HL-60 (cell line): ENCODE measurements at regions not wholly inside any gene's neighbourhood (a gene's known extent, or its start where the extent isn't known, plus 50 kb on each side); places are given as distances from the start of the nearest gene placed in this dataset.

ENCODE experiments used
- DNase-seq, 2 experiments: peaks; one replicate each; pipeline ENCODE4 v3.0.0-alpha.2; 2010 to 2020; ENCODE audit warnings: low read depth in 1 of 2, low spot score in 1 of 2
- H3K27ac ChIP-seq: fragments of 250-450 bp; sonication (Bioruptor Pico); replicated peaks from 2 replicates; pipeline ENCODE4 v1.5.1; 2020; ENCODE audit warnings: mild to moderate bottlenecking, moderate library complexity
- H3K27me3 ChIP-seq: fragments of 250-450 bp; sonication (Bioruptor Pico); 2 replicates; pipeline ENCODE4 v1.5.1; 2021; ENCODE audit warnings: mild to moderate bottlenecking, moderate library complexity; ENCODE audit not compliant: insufficient read depth, poor library complexity, severe bottlenecking
- H3K4me3 ChIP-seq: replicated peaks from 2 replicates; pipeline ENCODE4 v1.5.1; 2011; ENCODE audit warnings: mild to moderate bottlenecking, control low read depth, low read length; ENCODE audit not compliant: insufficient read depth
- GABPA ChIP-seq: IDR thresholded peaks from 2 replicates; pipeline ENCODE4 v1.6.1; 2012; ENCODE audit warnings: low read depth
- POLR2AphosphoS5 ChIP-seq: IDR thresholded peaks from 2 replicates; pipeline ENCODE4 v1.6.1; 2012; ENCODE audit warnings: low read depth
- SPI1 ChIP-seq: IDR thresholded peaks from 2 replicates; pipeline ENCODE4 v1.6.1; 2012; ENCODE audit warnings: low read depth, mild to moderate bottlenecking, borderline replicate concordance
- TF ChIP-seq, protein P1 (sequence below): IDR thresholded peaks from one replicate; pipeline ENCODE4 v1.5.1; 2011; ENCODE audit warnings: low read length, control low read depth, inconsistent platforms; ENCODE audit not compliant: insufficient read depth
- TF ChIP-seq, protein P2 (sequence below): IDR thresholded peaks from 2 replicates; pipeline ENCODE4 v1.6.1; 2012; ENCODE audit warnings: low read depth; ENCODE audit not compliant: insufficient replicate concordance

DNA sequence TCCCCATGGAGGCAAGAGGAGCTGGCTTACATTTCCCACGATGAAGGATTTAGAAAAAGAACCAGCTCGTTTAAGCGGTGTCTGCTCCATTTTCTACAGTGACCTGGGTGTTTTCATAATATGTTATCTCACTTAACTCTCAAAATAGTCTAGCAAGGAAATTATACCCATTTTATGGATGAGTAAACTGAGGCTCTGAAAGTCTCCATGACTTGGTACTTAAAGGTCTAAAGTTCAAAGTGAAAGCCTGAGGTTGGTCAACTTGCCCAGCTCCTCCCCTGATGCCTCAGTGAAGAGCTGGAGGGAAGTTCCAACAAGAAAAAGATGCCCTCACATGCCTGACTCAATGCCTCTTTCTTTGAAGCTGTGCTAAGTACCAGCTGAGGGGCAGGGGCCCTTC lies 232.0 kb downstream of the CBLN1 start:
- H3K4me3 ChIP-seq: no peak overlapping the region
- DNase-seq: no peak
- no peak overlapping the region for H3K27ac ChIP-seq
- no peaks in the 10 kb centered on the region for H3K27me3 ChIP-seq
- TF ChIP-seq SPI1: no peak
- TF ChIP-seq, protein P1, sequence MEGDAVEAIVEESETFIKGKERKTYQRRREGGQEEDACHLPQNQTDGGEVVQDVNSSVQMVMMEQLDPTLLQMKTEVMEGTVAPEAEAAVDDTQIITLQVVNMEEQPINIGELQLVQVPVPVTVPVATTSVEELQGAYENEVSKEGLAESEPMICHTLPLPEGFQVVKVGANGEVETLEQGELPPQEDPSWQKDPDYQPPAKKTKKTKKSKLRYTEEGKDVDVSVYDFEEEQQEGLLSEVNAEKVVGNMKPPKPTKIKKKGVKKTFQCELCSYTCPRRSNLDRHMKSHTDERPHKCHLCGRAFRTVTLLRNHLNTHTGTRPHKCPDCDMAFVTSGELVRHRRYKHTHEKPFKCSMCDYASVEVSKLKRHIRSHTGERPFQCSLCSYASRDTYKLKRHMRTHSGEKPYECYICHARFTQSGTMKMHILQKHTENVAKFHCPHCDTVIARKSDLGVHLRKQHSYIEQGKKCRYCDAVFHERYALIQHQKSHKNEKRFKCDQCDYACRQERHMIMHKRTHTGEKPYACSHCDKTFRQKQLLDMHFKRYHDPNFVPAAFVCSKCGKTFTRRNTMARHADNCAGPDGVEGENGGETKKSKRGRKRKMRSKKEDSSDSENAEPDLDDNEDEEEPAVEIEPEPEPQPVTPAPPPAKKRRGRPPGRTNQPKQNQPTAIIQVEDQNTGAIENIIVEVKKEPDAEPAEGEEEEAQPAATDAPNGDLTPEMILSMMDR: no peak
- no peak for TF ChIP-seq GABPA
- no peak for TF ChIP-seq POLR2AphosphoS5
- TF ChIP-seq, protein P2, sequence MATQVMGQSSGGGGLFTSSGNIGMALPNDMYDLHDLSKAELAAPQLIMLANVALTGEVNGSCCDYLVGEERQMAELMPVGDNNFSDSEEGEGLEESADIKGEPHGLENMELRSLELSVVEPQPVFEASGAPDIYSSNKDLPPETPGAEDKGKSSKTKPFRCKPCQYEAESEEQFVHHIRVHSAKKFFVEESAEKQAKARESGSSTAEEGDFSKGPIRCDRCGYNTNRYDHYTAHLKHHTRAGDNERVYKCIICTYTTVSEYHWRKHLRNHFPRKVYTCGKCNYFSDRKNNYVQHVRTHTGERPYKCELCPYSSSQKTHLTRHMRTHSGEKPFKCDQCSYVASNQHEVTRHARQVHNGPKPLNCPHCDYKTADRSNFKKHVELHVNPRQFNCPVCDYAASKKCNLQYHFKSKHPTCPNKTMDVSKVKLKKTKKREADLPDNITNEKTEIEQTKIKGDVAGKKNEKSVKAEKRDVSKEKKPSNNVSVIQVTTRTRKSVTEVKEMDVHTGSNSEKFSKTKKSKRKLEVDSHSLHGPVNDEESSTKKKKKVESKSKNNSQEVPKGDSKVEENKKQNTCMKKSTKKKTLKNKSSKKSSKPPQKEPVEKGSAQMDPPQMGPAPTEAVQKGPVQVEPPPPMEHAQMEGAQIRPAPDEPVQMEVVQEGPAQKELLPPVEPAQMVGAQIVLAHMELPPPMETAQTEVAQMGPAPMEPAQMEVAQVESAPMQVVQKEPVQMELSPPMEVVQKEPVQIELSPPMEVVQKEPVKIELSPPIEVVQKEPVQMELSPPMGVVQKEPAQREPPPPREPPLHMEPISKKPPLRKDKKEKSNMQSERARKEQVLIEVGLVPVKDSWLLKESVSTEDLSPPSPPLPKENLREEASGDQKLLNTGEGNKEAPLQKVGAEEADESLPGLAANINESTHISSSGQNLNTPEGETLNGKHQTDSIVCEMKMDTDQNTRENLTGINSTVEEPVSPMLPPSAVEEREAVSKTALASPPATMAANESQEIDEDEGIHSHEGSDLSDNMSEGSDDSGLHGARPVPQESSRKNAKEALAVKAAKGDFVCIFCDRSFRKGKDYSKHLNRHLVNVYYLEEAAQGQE: no peak

DNA sequence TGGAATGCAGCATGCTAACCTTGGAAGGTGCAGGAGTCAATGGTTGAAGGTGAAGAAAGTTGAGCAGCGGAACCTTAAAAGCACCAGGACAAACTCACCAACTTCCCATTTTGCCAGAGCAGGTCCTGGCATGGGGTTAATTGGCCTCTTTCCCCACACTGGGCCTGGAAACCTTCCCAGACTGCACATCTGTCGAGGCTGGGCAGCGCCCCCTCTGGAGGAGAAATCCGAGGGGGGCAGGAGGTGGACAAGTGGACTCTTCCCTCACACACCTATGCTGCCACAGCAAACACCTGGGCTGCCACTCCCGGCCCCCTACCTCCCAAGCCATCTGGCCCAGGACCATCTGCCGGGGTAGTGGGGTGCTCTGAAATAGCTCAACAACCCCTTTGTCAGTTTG lies 232.4 kb downstream of the CBLN1 start:
- TF ChIP-seq, protein P1: no peak
- TF ChIP-seq POLR2AphosphoS5 (no peak), SPI1 (no peak), GABPA (no peak)
- TF ChIP-seq, protein P2: no peak
- H3K27ac ChIP-seq: no peak overlapping the region
- H3K27me3 ChIP-seq: no peaks in the 10 kb centered on the region
- H3K4me3 ChIP-seq: no peak overlapping the region
- no peak for DNase-seq

DNA sequence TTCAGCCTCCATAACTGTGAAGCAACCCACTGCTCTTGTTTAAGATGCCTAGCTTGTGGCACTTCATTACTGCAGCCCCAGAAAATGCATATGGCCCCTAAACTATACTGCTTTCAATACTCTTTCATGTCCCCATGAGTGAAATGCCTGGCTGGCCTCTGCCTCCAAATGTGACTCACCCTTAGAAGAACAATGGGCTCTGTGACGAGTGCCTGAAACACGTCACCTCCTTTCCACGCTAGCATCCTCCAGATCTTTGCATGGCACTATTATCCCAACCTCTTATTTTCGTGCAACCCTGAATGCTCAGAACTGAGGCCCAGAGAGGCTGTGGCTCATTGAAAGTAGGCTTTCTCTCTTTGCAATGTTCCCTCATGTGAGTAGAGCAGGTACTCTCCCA lies 233.1 kb downstream of the CBLN1 start:
- no peak for DNase-seq
- no peak for TF ChIP-seq GABPA
- TF ChIP-seq SPI1: no peak
- TF ChIP-seq, protein P2: no peak
- TF ChIP-seq, protein P1: no peak
- no peak for TF ChIP-seq POLR2AphosphoS5
- Histone ChIP-seq H3K4me3 (no peak overlapping the region), H3K27me3 (no peaks in the 10 kb centered on the region), H3K27ac (no peak overlapping the region)
